HFFc6 (cell line): ENCODE measurements at regions not wholly inside any gene's neighbourhood (a gene's known extent, or its start where the extent isn't known, plus 50 kb on each side); places are given as distances from the start of the nearest gene placed in this dataset.
"Not testable (repeated sequence)": the region's sequence is repeated elsewhere in the genome, so short reads cannot be mapped to it uniquely, and the experiment has no call there.

Source experiments
- DNase-seq: peaks from one replicate; pipeline ENCODE4 v3.0.0-alpha.2; 2018
- H3K27ac Mint-ChIP-seq: 2 replicates; pipeline ENCODE4 v1.8.0; 2020; ENCODE audit warnings: mild to moderate bottlenecking, mixed read lengths
- H3K27me3 Mint-ChIP-seq: 2 replicates; pipeline ENCODE4 v1.8.0; 2021; ENCODE audit warnings: mild to moderate bottlenecking, moderate library complexity, mixed read lengths; ENCODE audit not compliant: insufficient read depth
- H3K36me3 Mint-ChIP-seq: 2 replicates; pipeline ENCODE4 v1.8.0; 2021; ENCODE audit warnings: low read depth, mixed read lengths
- H3K4me1 Mint-ChIP-seq: 2 replicates; pipeline ENCODE4 v1.8.0; 2020; ENCODE audit warnings: low read depth, mixed read lengths
- H3K4me3 Mint-ChIP-seq: 2 replicates; pipeline ENCODE4 v1.8.0; 2020; ENCODE audit warnings: mild to moderate bottlenecking, moderate library complexity, mixed read lengths
- H3K9me3 Mint-ChIP-seq: 2 replicates; pipeline ENCODE4 v1.8.0; 2020; ENCODE audit warnings: mild to moderate bottlenecking, mixed read lengths
- CTCF ChIP-seq: fragments of 200-600 bp; sonication (generic); IDR thresholded peaks from 2 replicates; pipeline ENCODE4 v1.5.0; 2021; ENCODE audit warnings: antibody characterized with exemption, mild to moderate bottlenecking

GRCh38 chr6:167750956-167751358 is 75.8 kb upstream of the AFDN start:
- Mint-ChIP-seq H3K36me3 (no peaks in the 10 kb centered on the region), H3K9me3 (peaks cover 8% of the 10 kb centered on the region; the same call in 1 of the 2 replicates), H3K27me3 (peaks cover 1% of the 10 kb centered on the region), H3K4me1 (no peaks in the 10 kb centered on the region), H3K27ac (no peak overlapping the region), H3K4me3 (no peak overlapping the region)
- no peak for TF ChIP-seq CTCF
- DNase-seq = no peak

- H3K4me3 Mint-ChIP-seq = no peak overlapping the region
- H3K36me3 Mint-ChIP-seq = no peaks in the 10 kb centered on the region
- peaks cover 1% of the 10 kb centered on the region for H3K27me3 Mint-ChIP-seq
- H3K9me3 Mint-ChIP-seq = peaks cover 5% of the 10 kb centered on the region; the same call in 1 of the 2 replicates
- H3K4me1 Mint-ChIP-seq = no peaks in the 10 kb centered on the region
- TF ChIP-seq CTCF = no peak
- no peak overlapping the region for H3K27ac Mint-ChIP-seq
- no peak for DNase-seq
Measured at GRCh38 chr6:167751579-167752115, 75.1 kb upstream of the AFDN start.

- not testable (repeated sequence) for H3K27me3 Mint-ChIP-seq, H3K9me3 Mint-ChIP-seq, H3K27ac Mint-ChIP-seq, H3K4me3 Mint-ChIP-seq, DNase-seq, H3K4me1 Mint-ChIP-seq, H3K36me3 Mint-ChIP-seq
Measured at GRCh38 chr6:167753281-167753680, 73.4 kb upstream of the AFDN start.

GRCh38 chr6:167754691-167755090 is 72.0 kb upstream of the AFDN start:
- no peak for TF ChIP-seq CTCF
- Mint-ChIP-seq H3K4me1 (peaks cover 9% of the 10 kb centered on the region; the same call in 1 of the 2 replicates), H3K27me3 (no peaks in the 10 kb centered on the region; the same call in 1 of the 2 replicates), H3K9me3 (peaks cover 12% of the 10 kb centered on the region; the same call in 1 of the 2 replicates), H3K4me3 (no peak overlapping the region), H3K36me3 (no peaks in the 10 kb centered on the region), H3K27ac (no peak overlapping the region)
- DNase-seq = no peak

GRCh38 chr6:167755461-167755860 is 71.2 kb upstream of the AFDN start:
- Mint-ChIP-seq H3K27me3 (no peaks in the 10 kb centered on the region; the same call in 1 of the 2 replicates), H3K4me1 (peaks cover 14% of the 10 kb centered on the region; the same call in 1 of the 2 replicates), H3K9me3 (peaks cover 12% of the 10 kb centered on the region; the same call in 1 of the 2 replicates), H3K4me3 (no peak overlapping the region), H3K36me3 (no peaks in the 10 kb centered on the region), H3K27ac (no peak overlapping the region)
- no peak for TF ChIP-seq CTCF
- no peak for DNase-seq

GRCh38 chr6:167756597-167756996 is 70.1 kb upstream of the AFDN start:
- peaks cover 12% of the 10 kb centered on the region; the same call in 1 of the 2 replicates for H3K9me3 Mint-ChIP-seq
- no peaks in the 10 kb centered on the region for H3K36me3 Mint-ChIP-seq
- DNase-seq = no peak
- no peak for TF ChIP-seq CTCF
- H3K4me3 Mint-ChIP-seq = no peak overlapping the region
- peaks cover 14% of the 10 kb centered on the region; the same call in 1 of the 2 replicates for H3K4me1 Mint-ChIP-seq
- no peak overlapping the region for H3K27ac Mint-ChIP-seq
- peaks cover 2% of the 10 kb centered on the region; the same call in 1 of the 2 replicates for H3K27me3 Mint-ChIP-seq
